HK-2 (cell line): ENCODE measurements at regions not wholly inside any gene's neighbourhood (a gene's known extent, or its start where the extent isn't known, plus 50 kb on each side); places are given as distances from the start of the nearest gene placed in this dataset.

Source experiments
- DNase-seq: peaks from one replicate; pipeline ENCODE4 v3.0.0-alpha.2; 2018; ENCODE audit not compliant: unreplicated experiment

DNA sequence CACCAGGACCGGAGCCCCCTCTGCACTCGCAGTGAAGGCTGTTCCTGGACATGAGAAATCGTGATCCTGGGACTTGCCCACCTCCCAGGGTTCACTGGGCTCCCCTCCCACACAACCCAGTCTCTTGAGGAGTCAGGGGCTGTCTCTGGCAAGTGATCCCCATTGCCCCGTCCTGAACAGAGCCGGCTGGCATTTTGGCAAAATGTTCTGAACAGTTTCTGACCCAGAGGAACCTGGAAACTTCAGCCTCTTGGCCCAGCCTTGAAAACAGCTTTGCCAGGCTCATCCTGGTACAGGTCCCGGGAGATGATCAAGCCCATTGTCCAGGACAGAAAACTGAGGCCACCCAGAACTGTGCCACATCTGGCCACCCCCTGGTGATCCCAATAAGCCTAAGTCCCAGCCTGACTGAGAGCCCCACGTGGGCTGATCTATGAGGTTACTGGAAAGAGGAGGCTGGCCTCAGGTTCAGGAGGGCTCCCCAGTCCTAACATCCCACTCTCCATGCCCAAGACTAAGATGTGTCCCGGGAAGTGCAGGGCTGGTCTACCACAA, 115.7 kb downstream of the OAT start:
- DNase-seq, result no peak

DNA sequence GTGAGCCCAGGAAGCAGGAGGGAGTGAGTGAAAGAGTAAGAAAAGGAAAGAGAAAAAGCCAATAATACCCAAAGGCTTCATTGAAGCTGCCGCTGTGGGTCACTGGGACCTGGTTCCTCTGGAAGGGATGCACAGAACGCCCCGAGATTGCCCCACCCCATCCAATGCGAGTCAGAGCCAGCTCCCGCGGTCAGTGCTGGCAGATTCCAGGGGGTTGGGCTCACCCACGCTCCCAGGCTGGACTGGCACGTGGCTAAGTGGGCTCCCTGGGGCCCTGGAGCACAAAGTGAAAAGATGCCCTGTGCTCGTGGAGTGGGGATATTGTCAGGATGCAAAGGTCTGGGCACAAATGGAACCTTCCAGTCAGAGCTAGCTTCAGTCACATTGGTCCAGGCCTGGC, 117.0 kb downstream of the OAT start:
- DNase-seq, result peak; percentile 26

DNA sequence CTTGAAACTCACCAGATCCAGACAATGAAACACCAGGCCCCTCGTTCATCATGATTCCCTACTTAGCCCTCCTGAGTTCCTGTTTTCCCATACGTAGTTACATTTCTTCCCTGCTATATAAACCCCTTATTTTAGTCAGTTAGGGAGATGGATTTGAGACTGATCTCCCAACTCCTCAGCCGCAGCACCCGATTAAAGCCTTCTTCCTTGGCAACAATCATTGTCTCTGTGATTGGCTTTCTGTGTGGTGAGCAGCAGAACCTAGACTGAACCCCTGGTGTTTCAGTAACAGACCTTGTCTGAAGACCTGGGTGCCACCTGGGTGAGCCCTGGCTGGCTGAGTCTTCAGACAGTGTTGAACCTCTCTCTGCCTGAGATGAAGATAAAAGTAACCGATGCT, 118.0 kb downstream of the OAT start:
- DNase-seq, result no peak

DNA sequence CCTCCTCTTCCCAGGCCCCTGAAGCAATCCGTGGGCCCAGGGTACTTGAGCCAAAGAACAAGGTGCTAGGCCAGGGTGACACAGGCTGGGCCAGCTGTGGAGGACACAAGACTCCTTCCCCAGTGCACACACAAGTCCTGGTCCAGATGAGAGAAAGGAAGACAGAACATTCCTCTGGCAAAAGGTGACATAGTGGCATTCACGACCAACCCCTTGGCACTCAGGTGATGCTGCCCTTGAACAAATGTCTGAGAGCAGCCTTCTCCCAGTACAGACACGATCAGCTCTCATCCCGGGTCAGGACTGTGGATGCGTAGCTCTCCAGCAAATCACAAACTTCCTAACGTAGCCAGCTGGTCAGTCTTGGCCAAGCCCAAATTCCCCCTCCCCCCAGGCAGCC, 118.5 kb downstream of the OAT start:
- DNase-seq, result no peak

DNA sequence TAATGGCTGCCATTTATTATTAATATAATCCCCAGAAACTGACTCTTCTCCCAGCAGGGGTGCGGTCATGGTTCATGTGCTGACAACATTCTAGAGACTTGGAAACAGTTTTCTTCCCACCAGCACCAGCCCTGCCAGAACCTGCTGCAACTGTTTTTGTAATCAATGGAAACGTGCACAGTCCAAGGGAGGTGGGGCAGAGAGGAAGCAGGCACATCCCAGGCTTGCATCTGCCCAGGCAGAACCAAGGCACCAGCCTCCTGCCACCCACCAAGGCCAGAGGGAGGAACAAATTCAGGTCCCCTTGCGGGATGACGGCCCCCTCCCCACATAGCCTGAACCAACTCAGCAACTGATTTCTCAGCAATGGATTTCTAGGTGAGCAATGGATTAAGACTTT, 119.0 kb downstream of the OAT start:
- DNase-seq, result no peak

DNA sequence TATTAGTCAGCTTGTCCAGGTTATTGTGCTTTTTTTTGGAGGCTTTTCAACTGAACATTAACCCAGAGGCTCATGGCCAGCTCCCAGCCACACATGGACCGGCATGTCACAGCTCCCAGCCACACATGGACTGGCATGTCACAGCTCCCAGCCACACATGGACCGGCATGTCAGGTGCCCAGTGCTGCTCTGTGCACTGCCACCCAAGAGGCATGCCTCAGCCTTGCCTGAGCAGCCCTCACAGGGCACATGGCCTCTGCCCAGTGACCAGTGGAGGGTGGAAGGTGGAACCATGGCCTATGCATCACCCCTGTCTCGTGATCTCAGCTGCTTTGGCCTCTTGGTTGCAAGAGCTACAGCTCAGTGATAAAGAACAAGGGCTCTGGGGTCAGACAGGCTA, 119.8 kb downstream of the OAT start:
- DNase-seq, result no peak

DNA sequence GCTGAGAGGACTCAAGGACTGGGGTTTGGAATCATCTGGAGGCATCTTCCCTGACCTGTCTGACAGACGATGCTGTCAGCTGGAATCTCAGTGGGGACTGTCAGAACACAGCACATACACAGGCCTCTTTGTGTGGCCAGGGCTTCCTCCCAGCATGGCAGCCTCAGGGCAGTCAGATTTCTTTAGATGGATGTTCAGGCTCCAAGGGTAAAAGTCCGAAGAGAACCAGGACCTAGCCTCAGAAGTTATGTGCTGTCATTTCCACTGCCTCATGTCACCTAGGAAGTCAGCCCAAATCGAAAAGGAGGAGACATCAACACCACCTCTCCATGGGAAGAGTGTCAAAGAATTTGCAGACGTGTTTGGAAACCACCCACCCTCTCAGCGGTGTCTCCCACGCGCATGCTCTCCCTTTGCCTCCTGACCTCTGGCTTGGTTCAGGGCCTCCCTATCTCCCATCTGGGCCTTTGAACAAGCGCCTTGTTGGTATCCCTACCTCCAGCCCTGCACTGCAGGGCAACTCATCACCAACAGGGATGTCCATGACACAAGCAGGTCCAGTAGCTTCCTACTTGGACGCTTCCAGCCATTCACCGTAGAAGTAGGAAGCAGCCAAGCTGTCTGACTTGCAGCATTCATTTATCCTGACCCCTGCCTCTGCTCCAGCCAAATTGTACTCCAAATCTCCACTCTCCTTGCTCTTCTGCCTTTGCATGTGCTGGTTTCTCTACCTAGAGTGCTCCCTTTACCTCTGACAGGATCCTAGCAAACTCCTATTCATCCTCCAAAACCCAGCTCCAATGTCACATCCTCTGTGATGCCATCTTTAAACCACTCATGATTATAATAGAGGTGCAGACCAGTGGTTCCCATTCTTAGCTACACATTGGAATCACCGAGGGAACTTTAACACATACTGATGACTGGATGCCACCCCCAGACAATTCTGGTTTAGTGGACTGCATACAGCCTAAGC, 121.6 kb downstream of the OAT start:
- DNase-seq, result no peak

DNA sequence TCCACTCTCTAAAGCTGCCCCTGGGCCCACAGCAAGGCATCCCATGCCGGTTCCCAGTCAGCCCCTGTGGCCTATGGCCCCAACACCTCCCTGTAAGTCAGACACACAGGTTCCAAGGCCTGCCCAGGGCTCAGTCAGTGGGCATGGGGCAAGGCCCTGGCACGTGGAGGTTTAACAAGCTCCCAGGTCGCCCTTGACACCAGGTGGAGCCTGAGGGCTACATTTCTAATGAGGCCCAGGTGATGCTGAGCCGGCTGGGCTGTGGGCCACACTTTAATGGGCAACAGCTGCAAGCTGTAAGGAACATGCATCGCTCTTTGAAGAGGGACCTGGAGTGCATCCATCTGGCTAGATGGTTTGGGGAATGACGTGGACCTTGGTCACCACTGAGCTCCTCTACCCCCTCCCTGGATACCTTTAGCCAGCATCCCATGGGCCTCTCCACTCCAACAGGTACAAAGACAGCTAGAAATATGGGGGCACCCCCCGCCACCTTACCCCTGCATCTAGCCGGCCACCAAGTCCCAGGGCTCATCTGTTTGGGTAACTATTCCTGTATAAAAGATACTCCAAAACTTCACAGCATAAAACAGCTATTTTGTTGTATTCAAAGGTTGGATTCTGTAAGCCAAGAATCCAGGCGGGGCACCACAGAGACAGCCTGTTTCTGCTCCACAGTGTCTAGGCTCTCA, 122.5 kb downstream of the OAT start:
- no peak for DNase-seq

DNA sequence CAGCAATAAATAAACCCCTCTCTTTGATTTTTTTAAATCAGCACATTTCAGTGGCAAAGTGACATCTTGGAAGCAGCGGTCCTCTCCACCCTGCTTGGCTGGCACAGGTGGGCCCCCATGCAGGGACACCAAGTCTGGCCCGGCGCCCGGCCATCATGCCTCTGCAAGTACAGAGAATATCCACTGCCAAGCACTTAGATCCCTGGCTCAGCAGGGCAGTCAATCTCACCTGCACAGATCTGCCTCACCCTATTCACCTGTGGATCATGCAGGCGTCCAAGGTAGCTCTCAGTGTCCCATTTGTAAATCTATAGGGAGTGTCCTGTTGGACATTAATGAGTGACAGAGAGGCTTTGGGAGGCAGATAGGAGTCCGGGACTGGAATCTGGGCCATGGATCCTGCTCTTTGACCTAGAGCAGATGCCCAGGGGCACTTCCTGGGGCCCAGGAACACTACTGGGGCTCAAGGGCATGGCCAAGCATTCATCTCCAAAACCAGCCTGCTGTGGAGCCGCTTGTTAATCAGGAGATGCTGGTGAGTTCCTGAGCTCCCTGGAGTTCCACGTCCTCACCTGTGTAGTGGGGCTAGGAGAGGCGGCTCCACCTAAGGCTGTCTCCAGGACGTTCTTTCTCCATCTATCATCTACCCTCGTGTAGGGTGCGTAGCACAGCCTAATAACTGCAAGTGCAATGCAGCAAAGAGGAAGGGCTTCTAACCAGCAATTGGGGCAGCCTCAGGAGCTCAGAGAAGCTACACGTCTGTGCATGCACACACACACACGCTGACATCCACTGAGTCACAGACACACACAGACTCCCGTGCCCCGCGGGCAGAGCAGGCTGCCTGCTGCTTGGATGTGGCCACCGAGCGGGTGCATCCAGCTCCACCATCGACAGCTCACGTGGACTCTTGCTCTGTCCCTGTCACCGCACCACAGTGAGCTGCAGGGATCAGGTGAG, 123.6 kb downstream of the OAT start:
- no peak for DNase-seq

DNA sequence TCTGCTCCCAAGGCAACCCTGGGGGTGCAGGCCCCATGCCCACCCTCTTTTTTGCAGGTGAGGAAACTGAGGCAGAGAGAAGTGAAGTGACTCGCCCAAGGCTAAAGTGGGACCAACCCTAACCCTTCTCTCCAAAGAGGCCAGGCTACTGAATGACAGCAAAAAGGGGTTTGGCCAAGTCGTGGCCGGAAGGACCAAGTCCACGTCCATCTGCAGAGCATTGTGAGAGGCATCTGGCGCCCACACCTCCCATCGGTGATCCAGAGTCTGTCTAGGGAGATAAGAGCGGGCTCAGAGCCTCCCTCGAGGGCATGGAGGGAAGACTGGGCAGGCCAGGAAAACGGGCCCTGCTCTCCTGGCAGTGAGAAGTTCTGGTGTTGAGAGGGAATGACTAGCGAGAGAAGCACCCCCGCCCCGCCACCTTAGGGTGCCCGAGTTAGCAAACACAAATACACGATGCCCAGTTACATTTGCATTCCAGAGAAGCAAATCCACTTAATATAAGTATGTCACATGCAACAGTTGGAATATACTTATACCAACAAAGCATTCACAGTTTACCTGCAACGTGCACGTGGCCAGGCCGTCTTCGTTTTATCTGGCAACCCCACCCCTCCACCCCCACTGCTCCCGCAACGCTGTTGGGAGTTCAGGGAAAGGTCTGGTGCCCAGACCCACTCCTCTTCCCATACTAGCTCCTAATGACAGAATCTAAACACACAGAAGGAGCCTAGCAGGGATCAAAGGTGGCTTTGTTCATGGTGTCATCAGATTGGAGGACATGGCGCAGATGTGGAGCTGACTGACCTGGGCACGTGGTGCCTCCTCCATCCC, 124.9 kb downstream of the OAT start:
- no peak for DNase-seq

DNA sequence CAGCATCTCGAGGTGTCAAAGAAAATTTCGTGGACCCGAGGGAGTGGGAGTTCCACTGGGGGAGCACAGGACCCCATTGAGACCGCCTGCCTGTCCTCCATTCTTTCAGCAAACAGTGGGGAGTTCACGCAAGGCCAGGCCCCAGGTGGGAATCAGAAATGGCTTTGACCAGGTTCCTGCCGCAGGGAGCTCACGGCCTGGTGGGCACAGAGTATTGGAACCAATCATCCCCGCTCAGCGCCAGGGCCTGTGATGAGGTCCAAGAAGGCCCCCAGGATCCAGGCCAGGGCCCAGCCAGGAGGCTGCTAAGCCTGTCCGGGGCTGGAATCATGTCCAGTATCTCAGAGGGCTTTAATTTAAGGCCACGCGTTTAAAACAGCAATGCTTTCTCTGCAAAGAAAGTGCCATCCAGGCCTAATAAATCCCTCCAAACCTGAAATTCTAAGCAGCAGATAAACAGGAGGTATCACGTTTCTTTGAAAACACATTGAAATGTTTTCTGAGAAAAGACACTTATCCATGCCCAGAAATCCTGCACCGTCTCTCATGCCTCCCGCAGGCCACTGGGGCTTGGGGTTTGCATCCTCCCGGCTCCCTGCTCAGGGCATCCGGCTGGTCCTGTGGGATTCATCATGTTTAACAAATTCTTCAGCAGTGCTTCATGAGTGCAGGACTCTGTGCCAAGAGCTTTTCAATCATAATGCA, 125.7 kb downstream of the OAT start:
- no peak for DNase-seq

DNA sequence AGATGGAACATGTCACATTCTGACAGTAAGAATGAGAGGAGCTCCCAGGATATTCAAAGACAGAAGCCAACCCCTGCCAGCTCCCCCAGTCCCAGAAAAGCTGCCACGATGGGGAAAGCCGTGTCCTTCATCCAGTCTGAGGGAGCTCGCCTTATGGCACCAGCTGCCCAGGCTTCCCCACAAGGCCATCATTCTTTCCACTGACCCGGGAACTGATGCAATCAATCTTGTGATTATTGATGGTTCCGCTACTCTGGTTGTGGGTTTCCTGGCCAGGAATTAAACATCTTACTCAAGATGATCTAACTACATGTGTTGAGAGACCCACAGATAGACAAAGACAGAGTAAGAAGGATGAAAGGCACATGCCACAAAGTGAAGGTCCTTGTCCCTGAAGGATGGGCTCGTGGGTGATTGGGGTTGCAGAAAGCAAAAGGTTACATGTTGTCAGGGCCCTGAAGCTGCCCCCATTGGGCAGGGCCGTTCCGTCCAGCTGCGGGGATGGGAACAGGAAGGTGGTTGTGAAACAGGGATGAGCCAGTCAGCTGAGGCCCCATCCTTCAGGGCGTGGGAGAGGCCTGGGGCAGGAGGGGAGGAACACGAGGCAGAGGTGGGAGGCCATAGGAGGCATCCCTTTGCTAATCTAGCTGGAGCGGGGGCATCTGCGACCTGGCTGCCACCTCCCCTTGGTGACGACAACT, 127.6 kb downstream of the OAT start:
- DNase-seq, result no peak

DNA sequence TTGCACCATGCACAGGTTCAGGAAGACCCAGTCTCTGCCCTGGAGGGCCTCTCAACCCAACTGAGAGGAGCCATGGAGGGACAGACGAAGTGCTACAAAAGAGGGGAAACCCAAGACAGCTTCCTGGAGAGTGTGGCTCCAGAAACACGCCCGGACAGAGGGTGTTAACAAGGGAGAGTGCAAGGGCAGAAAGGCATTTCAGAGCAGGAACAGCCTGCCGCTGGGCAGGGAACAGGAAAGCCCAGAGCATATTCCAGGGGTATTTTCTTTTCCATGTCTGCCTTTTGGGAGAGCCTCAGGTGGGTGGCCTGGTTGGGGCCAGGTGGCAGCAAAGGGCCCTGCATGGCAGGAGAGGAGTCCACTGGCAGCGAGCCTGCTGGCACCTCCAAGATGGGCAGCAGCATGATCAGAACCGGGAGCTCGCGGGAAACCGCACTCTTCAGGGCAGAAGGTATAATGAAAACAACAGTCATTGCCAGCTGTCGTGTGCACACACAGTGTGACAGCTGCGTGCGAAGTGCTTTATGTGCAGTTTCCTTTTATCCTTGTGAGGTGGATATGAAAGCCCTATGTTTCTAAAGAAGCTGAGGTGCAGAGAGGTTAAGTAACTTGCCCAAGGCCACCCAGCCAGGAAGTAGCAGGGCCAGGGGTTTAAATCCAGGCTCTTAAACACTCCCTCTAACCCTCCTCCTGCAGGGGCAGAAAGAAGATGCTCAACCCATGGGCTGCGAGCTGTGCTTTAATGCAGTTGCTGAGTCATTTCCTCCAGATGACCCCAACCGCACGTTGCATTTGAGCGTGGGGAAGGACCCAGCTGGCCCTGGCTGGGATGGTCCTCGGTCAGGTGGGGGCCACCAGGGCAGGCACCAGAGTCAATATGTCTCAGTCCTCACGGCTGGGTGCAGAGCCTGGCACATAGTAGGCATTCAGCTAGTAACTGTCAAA, 128.6 kb downstream of the OAT start:
- no peak for DNase-seq

DNA sequence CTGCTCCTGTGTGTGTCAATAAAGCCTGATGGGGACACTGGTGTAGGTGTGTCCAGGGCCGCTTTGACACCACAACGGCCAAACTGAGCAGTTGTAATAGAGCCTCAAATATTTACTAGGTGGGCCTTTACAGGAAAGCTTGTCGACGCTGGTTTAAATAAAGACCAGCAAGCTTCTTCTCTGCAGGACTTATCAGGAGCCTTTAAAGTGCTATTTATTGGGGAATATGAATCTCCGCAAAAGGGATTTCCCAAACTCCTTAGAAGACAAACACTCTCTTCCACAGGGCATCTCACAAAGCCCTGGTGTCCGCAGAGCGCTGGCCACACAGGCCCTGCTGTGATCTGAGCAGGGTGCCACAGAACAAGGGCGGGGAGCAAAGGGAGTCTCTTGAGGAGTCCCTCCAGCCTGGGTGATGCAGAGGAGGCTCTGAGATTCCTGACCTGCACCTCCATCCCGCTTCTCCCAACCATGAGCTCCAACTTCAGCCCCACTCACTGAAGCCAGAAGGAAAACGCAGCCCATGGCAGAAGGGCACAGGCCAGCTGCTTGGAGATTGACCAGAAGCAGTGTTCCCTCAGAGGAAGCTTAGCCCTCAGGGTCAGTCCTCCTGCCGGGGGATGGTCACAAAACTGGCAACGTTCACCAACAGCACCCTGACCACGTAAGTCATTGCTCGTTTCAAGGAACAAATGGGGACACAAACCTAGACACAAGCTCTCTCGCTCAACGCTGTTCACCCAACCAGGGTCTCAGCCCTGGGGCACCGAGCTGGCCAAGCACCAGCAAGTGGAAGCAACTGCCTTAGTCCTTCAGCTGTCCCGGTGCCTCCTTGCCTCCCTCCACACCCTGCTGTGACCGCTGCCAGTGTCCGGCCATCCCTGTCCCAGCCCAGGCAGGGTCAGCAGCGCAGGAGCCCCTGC, 129.5 kb downstream of the OAT start:
- no peak for DNase-seq

DNA sequence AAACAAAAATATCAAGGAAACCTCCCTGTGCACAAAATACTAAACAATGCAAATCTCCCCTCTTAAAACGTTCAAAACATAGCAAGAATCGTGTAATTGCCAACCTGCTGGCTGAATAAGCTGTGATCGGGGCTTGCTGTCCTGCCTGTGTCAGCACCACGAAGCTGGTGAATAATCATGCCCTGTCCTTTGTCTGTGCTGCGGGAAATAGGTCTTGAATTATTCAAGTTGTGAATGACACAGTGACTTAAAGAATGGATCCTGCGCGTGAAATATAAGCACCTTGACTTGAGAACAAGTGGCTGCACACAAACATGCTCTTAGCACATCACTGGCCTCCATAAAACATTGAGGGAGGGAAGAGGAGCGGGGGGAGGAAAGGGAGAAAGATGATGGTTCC, 130.2 kb downstream of the OAT start:
- no peak for DNase-seq

DNA sequence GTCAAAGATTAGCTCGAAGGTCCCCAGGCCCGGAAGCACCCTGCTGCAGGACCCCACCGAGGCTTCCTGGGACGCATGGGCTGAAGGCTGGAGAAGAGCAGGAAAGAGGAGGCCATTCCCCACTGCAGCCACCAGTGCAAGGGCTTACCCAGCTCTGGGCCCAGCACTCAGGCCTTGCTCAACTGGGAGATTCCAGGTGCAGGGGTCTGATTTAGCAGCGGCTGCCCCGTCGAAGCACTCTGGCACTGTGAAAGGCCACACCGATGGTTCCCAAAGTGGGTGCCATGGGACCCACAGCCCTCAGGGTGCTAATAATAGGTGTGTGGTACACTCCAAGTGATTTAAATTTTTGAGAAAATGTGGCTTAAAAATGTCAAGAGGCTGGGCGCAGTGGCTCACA, 130.9 kb downstream of the OAT start:
- DNase-seq, result no peak

DNA sequence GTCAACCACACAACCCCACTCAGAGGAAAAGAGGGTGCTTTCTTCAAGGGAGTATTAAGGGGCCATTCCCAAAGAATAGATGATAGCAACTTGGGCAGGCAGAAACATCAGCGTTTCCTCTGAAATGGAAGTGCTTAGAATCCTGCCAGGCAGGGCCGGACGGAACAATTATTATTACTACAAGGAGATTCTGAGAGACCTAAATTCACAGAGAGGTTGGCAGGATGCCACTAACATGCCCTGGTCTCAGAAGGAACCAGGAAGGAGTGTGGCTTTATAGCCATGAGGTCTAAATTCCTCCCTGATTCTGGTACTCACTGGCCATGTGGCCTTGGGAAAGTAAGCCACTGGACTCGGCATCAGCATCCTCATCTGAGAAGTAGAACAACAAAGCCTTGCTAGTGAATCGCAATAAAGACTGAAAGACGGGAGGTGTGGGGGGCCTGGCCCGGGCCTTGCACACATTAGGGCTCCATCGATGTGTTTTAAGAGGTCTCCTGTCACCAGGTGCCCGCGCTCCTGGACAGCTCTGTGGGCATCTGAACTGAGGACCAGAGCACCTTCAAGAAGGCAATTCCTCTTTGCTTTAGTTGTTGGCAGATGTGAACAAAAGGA, 131.5 kb downstream of the OAT start:
- DNase-seq, result no peak
